SJCRH30 (cell line): ENCODE measurements at regions not wholly inside any gene's neighbourhood (a gene's known extent, or its start where the extent isn't known, plus 50 kb on each side); places are given as distances from the start of the nearest gene placed in this dataset.

Experiments used
- DNase-seq, 2 experiments: peaks; one replicate each; pipeline ENCODE4 v3.0.0-alpha.2; 2015 to 2020
- H3K27ac ChIP-seq: fragments of 250-450 bp; sonication (Bioruptor Pico); 2 replicates; pipeline ENCODE4 v1.5.1; 2020; ENCODE audit warnings: mild to moderate bottlenecking, moderate library complexity
- H3K27me3 ChIP-seq: fragments of 250-450 bp; sonication (Bioruptor Pico); 2 replicates; pipeline ENCODE4 v1.5.1; 2020; ENCODE audit warnings: mild to moderate bottlenecking, moderate library complexity
- H3K36me3 ChIP-seq: fragments of 250-450 bp; sonication (Bioruptor Pico); 2 replicates; pipeline ENCODE4 v1.5.1; 2020; ENCODE audit warnings: mild to moderate bottlenecking, moderate library complexity
- H3K4me1 ChIP-seq: fragments of 250-450 bp; sonication (Bioruptor Pico); 2 replicates; pipeline ENCODE4 v1.5.1; 2020; ENCODE audit warnings: mild to moderate bottlenecking, moderate library complexity
- H3K4me3 ChIP-seq: fragments of 250-450 bp; sonication (Bioruptor Pico); 2 replicates; pipeline ENCODE4 v1.5.1; 2020; ENCODE audit warnings: mild to moderate bottlenecking, moderate library complexity
- H3K9me3 ChIP-seq: fragments of 250-450 bp; sonication (Bioruptor Pico); replicated peaks from 2 replicates; pipeline ENCODE4 v1.5.1; 2020; ENCODE audit warnings: mild to moderate bottlenecking, moderate library complexity

GRCh38 chr10:130409331-130409730 lies 273.1 kb downstream of the GLRX3 start:
- Histone ChIP-seq H3K9me3 (no peaks in the 10 kb centered on the region), H3K36me3 (no peaks in the 10 kb centered on the region), H3K4me3 (no peak overlapping the region), H3K27me3 (no peaks in the 10 kb centered on the region), H3K27ac (no peak overlapping the region), H3K4me1 (no peaks in the 10 kb centered on the region)
- no peak for DNase-seq

GRCh38 chr10:130409931-130410330 lies 273.7 kb downstream of the GLRX3 start:
- H3K4me3 ChIP-seq, result no peak overlapping the region
- no peaks in the 10 kb centered on the region for H3K9me3 ChIP-seq
- no peak overlapping the region for H3K27ac ChIP-seq
- H3K27me3 ChIP-seq, result no peaks in the 10 kb centered on the region
- DNase-seq, result no peak
- H3K4me1 ChIP-seq, result no peaks in the 10 kb centered on the region
- H3K36me3 ChIP-seq, result no peaks in the 10 kb centered on the region

- H3K27me3 ChIP-seq, result no peaks in the 10 kb centered on the region
- no peak overlapping the region for H3K4me3 ChIP-seq
- H3K9me3 ChIP-seq, result no peaks in the 10 kb centered on the region
- H3K4me1 ChIP-seq, result no peaks in the 10 kb centered on the region
- no peak for DNase-seq
- no peak overlapping the region for H3K27ac ChIP-seq
- no peaks in the 10 kb centered on the region for H3K36me3 ChIP-seq
Observed at GRCh38 chr10:130411496-130412085, 275.4 kb downstream of the GLRX3 start.

GRCh38 chr10:130412317-130412716 lies 276.1 kb downstream of the GLRX3 start:
- Histone ChIP-seq H3K27ac (no peak overlapping the region), H3K9me3 (no peaks in the 10 kb centered on the region), H3K4me1 (no peaks in the 10 kb centered on the region), H3K36me3 (no peaks in the 10 kb centered on the region), H3K27me3 (no peaks in the 10 kb centered on the region), H3K4me3 (no peak overlapping the region)
- no peak for DNase-seq

GRCh38 chr10:130416334-130417150 lies 280.4 kb downstream of the GLRX3 start:
- DNase-seq, result no peak

GRCh38 chr10:130418731-130419130 lies 282.5 kb downstream of the GLRX3 start:
- DNase-seq, result no peak
- Histone ChIP-seq H3K4me1 (no peaks in the 10 kb centered on the region), H3K9me3 (no peaks in the 10 kb centered on the region), H3K36me3 (no peaks in the 10 kb centered on the region), H3K27me3 (no peaks in the 10 kb centered on the region), H3K4me3 (no peak overlapping the region), H3K27ac (no peak overlapping the region)

More at GRCh38 chr10:130416334-130417150, 280.4 kb downstream of the GLRX3 start:
- Histone ChIP-seq H3K9me3 (no peaks in the 10 kb centered on the region), H3K27me3 (no peaks in the 10 kb centered on the region), H3K36me3 (no peaks in the 10 kb centered on the region), H3K4me1 (no peaks in the 10 kb centered on the region), H3K27ac (no peak overlapping the region), H3K4me3 (no peak overlapping the region)

- no peaks in the 10 kb centered on the region for H3K36me3 ChIP-seq
- DNase-seq, result no peak
- no peak overlapping the region for H3K4me3 ChIP-seq
- H3K9me3 ChIP-seq, result no peaks in the 10 kb centered on the region
- H3K27ac ChIP-seq, result no peak overlapping the region
- H3K27me3 ChIP-seq, result no peaks in the 10 kb centered on the region
- H3K4me1 ChIP-seq, result no peaks in the 10 kb centered on the region
Observed at GRCh38 chr10:130421909-130422308, 285.7 kb downstream of the GLRX3 start.

GRCh38 chr10:130422366-130423324 lies 286.5 kb downstream of the GLRX3 start:
- H3K4me1 ChIP-seq, result no peaks in the 10 kb centered on the region
- no peak overlapping the region for H3K4me3 ChIP-seq
- no peak overlapping the region for H3K27ac ChIP-seq
- H3K27me3 ChIP-seq, result no peaks in the 10 kb centered on the region
- H3K36me3 ChIP-seq, result no peaks in the 10 kb centered on the region
- DNase-seq, result no peak
- no peaks in the 10 kb centered on the region for H3K9me3 ChIP-seq

- Histone ChIP-seq H3K9me3 (no peaks in the 10 kb centered on the region), H3K4me3 (no peak overlapping the region), H3K36me3 (no peaks in the 10 kb centered on the region), H3K27me3 (no peaks in the 10 kb centered on the region), H3K27ac (no peak overlapping the region), H3K4me1 (no peaks in the 10 kb centered on the region)
- DNase-seq, result no peak
Observed at GRCh38 chr10:130423455-130424305, 287.5 kb downstream of the GLRX3 start.

GRCh38 chr10:130424418-130424817 lies 288.2 kb downstream of the GLRX3 start:
- Histone ChIP-seq H3K9me3 (no peaks in the 10 kb centered on the region), H3K4me3 (no peak overlapping the region)
- DNase-seq, result no peak

GRCh38 chr10:130425169-130425568 lies 289.0 kb downstream of the GLRX3 start:
- no peak for DNase-seq
- Histone ChIP-seq H3K9me3 (no peaks in the 10 kb centered on the region), H3K4me3 (no peak overlapping the region)

More at GRCh38 chr10:130424418-130424817, 288.2 kb downstream of the GLRX3 start:
- no peaks in the 10 kb centered on the region for H3K36me3 ChIP-seq
- no peaks in the 10 kb centered on the region for H3K4me1 ChIP-seq
- no peaks in the 10 kb centered on the region for H3K27me3 ChIP-seq
- H3K27ac ChIP-seq, result no peak overlapping the region

GRCh38 chr10:130425881-130426435 lies 289.8 kb downstream of the GLRX3 start:
- H3K4me1 ChIP-seq, result no peaks in the 10 kb centered on the region
- H3K27me3 ChIP-seq, result no peaks in the 10 kb centered on the region
- no peak for DNase-seq
- H3K9me3 ChIP-seq, result no peaks in the 10 kb centered on the region
- H3K36me3 ChIP-seq, result no peaks in the 10 kb centered on the region
- no peak overlapping the region for H3K4me3 ChIP-seq
- no peak overlapping the region for H3K27ac ChIP-seq

More at GRCh38 chr10:130425169-130425568, 289.0 kb downstream of the GLRX3 start:
- Histone ChIP-seq H3K27ac (no peak overlapping the region), H3K27me3 (no peaks in the 10 kb centered on the region), H3K36me3 (no peaks in the 10 kb centered on the region), H3K4me1 (no peaks in the 10 kb centered on the region)

- Histone ChIP-seq H3K27ac (no peak overlapping the region), H3K4me1 (no peaks in the 10 kb centered on the region), H3K36me3 (no peaks in the 10 kb centered on the region), H3K9me3 (no peaks in the 10 kb centered on the region), H3K27me3 (no peaks in the 10 kb centered on the region), H3K4me3 (no peak overlapping the region)
- no peak for DNase-seq
Observed at GRCh38 chr10:130427216-130427722, 291.1 kb downstream of the GLRX3 start.

- Histone ChIP-seq H3K9me3 (no peaks in the 10 kb centered on the region), H3K4me3 (no peak overlapping the region), H3K36me3 (no peaks in the 10 kb centered on the region), H3K4me1 (no peaks in the 10 kb centered on the region), H3K27ac (no peak overlapping the region), H3K27me3 (no peaks in the 10 kb centered on the region)
- no peak for DNase-seq
Observed at GRCh38 chr10:130428936-130429335, 292.7 kb downstream of the GLRX3 start.
